GM23338 (cell line): ENCODE measurements at regions not wholly inside any gene's neighbourhood (a gene's known extent, or its start where the extent isn't known, plus 50 kb on each side); places are given as distances from the start of the nearest gene placed in this dataset.

ENCODE experiments used
- ATAC-seq: fragments of 200-7000 bp; cut with Tn5 transposase; 3 replicates; pipeline ENCODE4 v1.9.1; 2020
- DNase-seq: peaks from one replicate; pipeline ENCODE4 v3.0.0-alpha.2; 2015; ENCODE audit warnings: low spot score
- H2AFZ ChIP-seq: fragments of 200-600 bp; sonication (generic); 2 replicates; pipeline ENCODE4 v1.8.0; 2016; ENCODE audit warnings: antibody characterized with exemption, mild to moderate bottlenecking, moderate library complexity
- H3F3A ChIP-seq: fragments of 200-600 bp; sonication (generic); replicated peaks from 2 replicates; pipeline ENCODE4 v1.8.0; 2017; ENCODE audit warnings: antibody characterized with exemption, mixed run types, low read depth
- H3K27ac ChIP-seq: fragments of 200-600 bp; sonication (generic); 2 replicates; pipeline ENCODE4 v1.6.1; 2016; ENCODE audit warnings: low read depth
- H3K27me3 ChIP-seq: fragments of 200-600 bp; sonication (generic); 2 replicates; pipeline ENCODE4 v1.8.0; 2016; ENCODE audit warnings: mild to moderate bottlenecking, mixed run types, moderate library complexity; ENCODE audit not compliant: insufficient read depth
- H3K36me3 ChIP-seq: fragments of 200-600 bp; sonication (generic); 2 replicates; pipeline ENCODE4 v1.8.0; 2016; ENCODE audit warnings: mild to moderate bottlenecking; ENCODE audit not compliant: insufficient read depth
- H3K4me1 ChIP-seq: fragments of 200-600 bp; sonication (generic); 2 replicates; pipeline ENCODE4 v1.8.0; 2016; ENCODE audit warnings: mild to moderate bottlenecking, moderate library complexity; ENCODE audit not compliant: insufficient read depth
- H3K4me2 ChIP-seq: fragments of 200-600 bp; sonication (generic); 2 replicates; pipeline ENCODE4 v1.7.1; 2017; ENCODE audit warnings: mixed run types
- H3K4me3 ChIP-seq: fragments of 200-600 bp; sonication (generic); 2 replicates; pipeline ENCODE4 v1.6.1; 2016; ENCODE audit warnings: mixed run types
- H3K79me2 ChIP-seq: fragments of 200-600 bp; sonication (generic); replicated peaks from 2 replicates; pipeline ENCODE4 v1.8.0; 2017; ENCODE audit warnings: mild to moderate bottlenecking; ENCODE audit not compliant: insufficient read depth
- H3K9me2 ChIP-seq: fragments of 200-600 bp; sonication (generic); 2 replicates; pipeline ENCODE4 v1.8.0; 2017; ENCODE audit not compliant: insufficient read depth
- H4K20me1 ChIP-seq: fragments of 200-600 bp; sonication (generic); replicated peaks from 2 replicates; pipeline ENCODE4 v1.8.0; 2017; ENCODE audit warnings: mild to moderate bottlenecking; ENCODE audit not compliant: insufficient read depth
- H3K27ac Mint-ChIP-seq: 2 replicates; pipeline ENCODE4 v1.8.0; 2020; ENCODE audit warnings: inconsistent platforms, mild to moderate bottlenecking, moderate library complexity, mixed read lengths
- H3K27me3 Mint-ChIP-seq: 3 replicates; pipeline ENCODE4 v1.8.0; 2022; ENCODE audit warnings: low read depth, mild to moderate bottlenecking, moderate library complexity, mixed read lengths, inconsistent platforms; ENCODE audit not compliant: insufficient read depth, poor library complexity
- H3K36me3 Mint-ChIP-seq: 3 replicates; pipeline ENCODE4 v1.8.0; 2021; ENCODE audit warnings: low read depth, mild to moderate bottlenecking, inconsistent platforms, moderate library complexity, mixed read lengths
- H3K4me1 Mint-ChIP-seq: 3 replicates; pipeline ENCODE4 v1.8.0; 2020; ENCODE audit warnings: mild to moderate bottlenecking, inconsistent platforms, mixed read lengths
- H3K4me3 Mint-ChIP-seq: 3 replicates; pipeline ENCODE4 v1.8.0; 2021; ENCODE audit warnings: moderate library complexity, mild to moderate bottlenecking, inconsistent platforms, mixed read lengths
- H3K9me3 Mint-ChIP-seq: 3 replicates; pipeline ENCODE4 v1.8.0; 2020; ENCODE audit warnings: moderate library complexity, mild to moderate bottlenecking, inconsistent platforms, mixed read lengths
- CREB1 ChIP-seq: fragments of 250-450 bp; sonication (Bioruptor Pico); IDR thresholded peaks from 2 replicates; pipeline ENCODE4 v1.5.0; 2020; ENCODE audit warnings: low read depth, mild to moderate bottlenecking, moderate library complexity
- EZH2 ChIP-seq: fragments of 200-600 bp; sonication (generic); IDR thresholded peaks from one replicate; pipeline ENCODE4 v1.8.0; 2017; ENCODE audit warnings: antibody characterized with exemption, mild to moderate bottlenecking, low read depth; ENCODE audit not compliant: unreplicated experiment
- EZH2phosphoT487 ChIP-seq: fragments of 200-600 bp; sonication (generic); IDR thresholded peaks from one replicate; pipeline ENCODE4 v1.8.1; 2018; ENCODE audit warnings: antibody characterized with exemption; ENCODE audit not compliant: unreplicated experiment
- JUNB ChIP-seq: IDR thresholded peaks from one replicate; pipeline ENCODE4 v1.6.1; 2016; ENCODE audit warnings: antibody characterized with exemption; ENCODE audit not compliant: unreplicated experiment
- NANOG ChIP-seq: IDR thresholded peaks from 2 replicates; pipeline ENCODE4 v1.6.1; 2016; ENCODE audit warnings: antibody characterized with exemption, borderline replicate concordance
- POLR2AphosphoS5 ChIP-seq: IDR thresholded peaks from 2 replicates; pipeline ENCODE4 v1.6.1; 2016; ENCODE audit warnings: antibody characterized with exemption, low read depth
- STAT1 ChIP-seq: IDR thresholded peaks from one replicate; pipeline ENCODE4 v1.6.1; 2016; ENCODE audit warnings: antibody characterized with exemption; ENCODE audit not compliant: unreplicated experiment
- ZNF114 ChIP-seq: fragments of 250-450 bp; sonication (Bioruptor Pico); IDR thresholded peaks from 2 replicates; pipeline ENCODE4 v1.5.0; 2020; ENCODE audit warnings: mild to moderate bottlenecking, moderate library complexity
- ZNF331 ChIP-seq: fragments of 250-450 bp; sonication (Bioruptor Pico); IDR thresholded peaks from 2 replicates; pipeline ENCODE4 v1.5.0; 2020; ENCODE audit warnings: low read depth, mild to moderate bottlenecking, moderate library complexity
- TF ChIP-seq, protein P1 (sequence below): fragments of 250-450 bp; sonication (Bioruptor Pico); IDR thresholded peaks from 2 replicates; pipeline ENCODE4 v1.5.0; 2020; ENCODE audit warnings: mild to moderate bottlenecking, moderate library complexity
- TF ChIP-seq, protein P2 (sequence below): IDR thresholded peaks from 2 replicates; pipeline ENCODE4 v1.6.1; 2016; ENCODE audit warnings: antibody characterized with exemption
- TF ChIP-seq, protein P3 (sequence below), 2 experiments: fragments of 200-600 bp in 1 of 2; sonication (generic) in 1 of 2; conservative IDR thresholded peaks; 2 replicates each; pipeline versions ENCODE4 v1.5.1 to v1.6.1; 2016 to 2017; ENCODE audit warnings: antibody characterized with exemption in 2 of 2, low read depth in 2 of 2, mild to moderate bottlenecking in 2 of 2, moderate library complexity in 1 of 2
- TF ChIP-seq, protein P4 (sequence below): IDR thresholded peaks from one replicate; pipeline ENCODE4 v1.6.1; 2018; ENCODE audit warnings: antibody characterized with exemption; ENCODE audit not compliant: unreplicated experiment

DNA sequence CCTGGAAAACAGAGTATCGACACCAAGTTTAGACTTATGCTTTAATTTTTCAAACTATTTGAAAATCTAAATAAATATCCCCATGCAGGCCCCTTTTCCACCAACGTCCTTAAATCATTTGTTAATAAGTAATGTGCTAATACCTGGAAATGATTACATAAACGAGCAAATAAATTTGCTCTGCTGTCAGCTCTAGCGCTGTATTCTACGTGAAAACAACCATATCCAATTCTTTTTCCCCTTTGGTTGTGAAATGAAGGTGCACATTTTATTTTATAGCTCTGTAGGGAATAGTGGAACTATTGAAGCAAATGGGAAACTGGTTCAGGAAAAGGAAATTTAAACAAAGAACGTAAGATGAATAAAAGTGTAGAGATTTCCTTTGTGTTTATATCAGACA lies 137.7 kb upstream of the ZNF608 start:
- H3K27me3 Mint-ChIP-seq: peaks cover 3% of the 10 kb centered on the region
- no peak overlapping the region for H2AFZ ChIP-seq
- ATAC-seq: no peak

More for the DNA sequence above, 137.7 kb upstream of the ZNF608 start:
- peaks cover 20% of the 10 kb centered on the region for H3K4me1 ChIP-seq
- no peaks in the 10 kb centered on the region for H3K9me2 ChIP-seq
- Mint-ChIP-seq H3K4me3 (no peak overlapping the region), H3K27ac (no peak overlapping the region), H3K36me3 (peaks cover 11% of the 10 kb centered on the region; the same call in 2 of the 3 replicates), H3K4me1 (peaks cover 21% of the 10 kb centered on the region), H3K9me3 (0 out of 3 replicates have a peak, but pooled peaks cover 5% of the 10 kb centered on the region)
- TF ChIP-seq ZNF331 (CRISPR knock-in tag) (no peak), JUNB (no peak), CREB1 (no peak), EZH2 (no peak), NANOG (no peak), STAT1 (no peak), EZH2phosphoT487 (no peak), ZNF114 (CRISPR knock-in tag) (no peak), POLR2AphosphoS5 (no peak)
- TF ChIP-seq, protein P1, sequence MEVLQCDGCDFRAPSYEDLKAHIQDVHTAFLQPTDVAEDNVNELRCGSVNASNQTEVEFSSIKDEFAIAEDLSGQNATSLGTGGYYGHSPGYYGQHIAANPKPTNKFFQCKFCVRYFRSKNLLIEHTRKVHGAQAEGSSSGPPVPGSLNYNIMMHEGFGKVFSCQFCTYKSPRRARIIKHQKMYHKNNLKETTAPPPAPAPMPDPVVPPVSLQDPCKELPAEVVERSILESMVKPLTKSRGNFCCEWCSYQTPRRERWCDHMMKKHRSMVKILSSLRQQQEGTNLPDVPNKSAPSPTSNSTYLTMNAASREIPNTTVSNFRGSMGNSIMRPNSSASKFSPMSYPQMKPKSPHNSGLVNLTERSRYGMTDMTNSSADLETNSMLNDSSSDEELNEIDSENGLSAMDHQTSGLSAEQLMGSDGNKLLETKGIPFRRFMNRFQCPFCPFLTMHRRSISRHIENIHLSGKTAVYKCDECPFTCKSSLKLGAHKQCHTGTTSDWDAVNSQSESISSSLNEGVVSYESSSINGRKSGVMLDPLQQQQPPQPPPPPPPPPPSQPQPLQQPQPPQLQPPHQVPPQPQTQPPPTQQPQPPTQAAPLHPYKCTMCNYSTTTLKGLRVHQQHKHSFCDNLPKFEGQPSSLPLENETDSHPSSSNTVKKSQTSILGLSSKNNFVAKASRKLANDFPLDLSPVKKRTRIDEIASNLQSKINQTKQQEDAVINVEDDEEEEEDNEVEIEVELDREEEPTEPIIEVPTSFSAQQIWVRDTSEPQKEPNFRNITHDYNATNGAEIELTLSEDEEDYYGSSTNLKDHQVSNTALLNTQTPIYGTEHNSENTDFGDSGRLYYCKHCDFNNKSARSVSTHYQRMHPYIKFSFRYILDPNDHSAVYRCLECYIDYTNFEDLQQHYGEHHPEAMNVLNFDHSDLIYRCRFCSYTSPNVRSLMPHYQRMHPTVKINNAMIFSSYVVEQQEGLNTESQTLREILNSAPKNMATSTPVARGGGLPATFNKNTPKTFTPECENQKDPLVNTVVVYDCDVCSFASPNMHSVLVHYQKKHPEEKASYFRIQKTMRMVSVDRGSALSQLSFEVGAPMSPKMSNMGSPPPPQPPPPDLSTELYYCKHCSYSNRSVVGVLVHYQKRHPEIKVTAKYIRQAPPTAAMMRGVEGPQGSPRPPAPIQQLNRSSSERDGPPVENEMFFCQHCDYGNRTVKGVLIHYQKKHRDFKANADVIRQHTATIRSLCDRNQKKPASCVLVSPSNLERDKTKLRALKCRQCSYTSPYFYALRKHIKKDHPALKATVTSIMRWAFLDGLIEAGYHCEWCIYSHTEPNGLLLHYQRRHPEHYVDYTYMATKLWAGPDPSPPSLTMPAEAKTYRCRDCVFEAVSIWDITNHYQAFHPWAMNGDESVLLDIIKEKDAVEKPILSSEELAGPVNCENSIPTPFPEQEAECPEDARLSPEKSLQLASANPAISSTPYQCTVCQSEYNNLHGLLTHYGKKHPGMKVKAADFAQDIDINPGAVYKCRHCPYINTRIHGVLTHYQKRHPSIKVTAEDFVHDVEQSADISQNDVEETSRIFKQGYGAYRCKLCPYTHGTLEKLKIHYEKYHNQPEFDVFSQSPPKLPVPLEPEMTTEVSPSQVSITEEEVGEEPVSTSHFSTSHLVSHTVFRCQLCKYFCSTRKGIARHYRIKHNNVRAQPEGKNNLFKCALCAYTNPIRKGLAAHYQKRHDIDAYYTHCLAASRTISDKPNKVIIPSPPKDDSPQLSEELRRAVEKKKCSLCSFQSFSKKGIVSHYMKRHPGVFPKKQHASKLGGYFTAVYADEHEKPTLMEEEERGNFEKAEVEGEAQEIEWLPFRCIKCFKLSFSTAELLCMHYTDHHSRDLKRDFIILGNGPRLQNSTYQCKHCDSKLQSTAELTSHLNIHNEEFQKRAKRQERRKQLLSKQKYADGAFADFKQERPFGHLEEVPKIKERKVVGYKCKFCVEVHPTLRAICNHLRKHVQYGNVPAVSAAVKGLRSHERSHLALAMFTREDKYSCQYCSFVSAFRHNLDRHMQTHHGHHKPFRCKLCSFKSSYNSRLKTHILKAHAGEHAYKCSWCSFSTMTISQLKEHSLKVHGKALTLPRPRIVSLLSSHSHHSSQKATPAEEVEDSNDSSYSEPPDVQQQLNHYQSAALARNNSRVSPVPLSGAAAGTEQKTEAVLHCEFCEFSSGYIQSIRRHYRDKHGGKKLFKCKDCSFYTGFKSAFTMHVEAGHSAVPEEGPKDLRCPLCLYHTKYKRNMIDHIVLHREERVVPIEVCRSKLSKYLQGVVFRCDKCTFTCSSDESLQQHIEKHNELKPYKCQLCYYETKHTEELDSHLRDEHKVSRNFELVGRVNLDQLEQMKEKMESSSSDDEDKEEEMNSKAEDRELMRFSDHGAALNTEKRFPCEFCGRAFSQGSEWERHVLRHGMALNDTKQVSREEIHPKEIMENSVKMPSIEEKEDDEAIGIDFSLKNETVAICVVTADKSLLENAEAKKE (CRISPR knock-in tag): no peak
- TF ChIP-seq, protein P2, sequence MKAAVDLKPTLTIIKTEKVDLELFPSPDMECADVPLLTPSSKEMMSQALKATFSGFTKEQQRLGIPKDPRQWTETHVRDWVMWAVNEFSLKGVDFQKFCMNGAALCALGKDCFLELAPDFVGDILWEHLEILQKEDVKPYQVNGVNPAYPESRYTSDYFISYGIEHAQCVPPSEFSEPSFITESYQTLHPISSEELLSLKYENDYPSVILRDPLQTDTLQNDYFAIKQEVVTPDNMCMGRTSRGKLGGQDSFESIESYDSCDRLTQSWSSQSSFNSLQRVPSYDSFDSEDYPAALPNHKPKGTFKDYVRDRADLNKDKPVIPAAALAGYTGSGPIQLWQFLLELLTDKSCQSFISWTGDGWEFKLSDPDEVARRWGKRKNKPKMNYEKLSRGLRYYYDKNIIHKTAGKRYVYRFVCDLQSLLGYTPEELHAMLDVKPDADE: no peak
- TF ChIP-seq, protein P3, sequence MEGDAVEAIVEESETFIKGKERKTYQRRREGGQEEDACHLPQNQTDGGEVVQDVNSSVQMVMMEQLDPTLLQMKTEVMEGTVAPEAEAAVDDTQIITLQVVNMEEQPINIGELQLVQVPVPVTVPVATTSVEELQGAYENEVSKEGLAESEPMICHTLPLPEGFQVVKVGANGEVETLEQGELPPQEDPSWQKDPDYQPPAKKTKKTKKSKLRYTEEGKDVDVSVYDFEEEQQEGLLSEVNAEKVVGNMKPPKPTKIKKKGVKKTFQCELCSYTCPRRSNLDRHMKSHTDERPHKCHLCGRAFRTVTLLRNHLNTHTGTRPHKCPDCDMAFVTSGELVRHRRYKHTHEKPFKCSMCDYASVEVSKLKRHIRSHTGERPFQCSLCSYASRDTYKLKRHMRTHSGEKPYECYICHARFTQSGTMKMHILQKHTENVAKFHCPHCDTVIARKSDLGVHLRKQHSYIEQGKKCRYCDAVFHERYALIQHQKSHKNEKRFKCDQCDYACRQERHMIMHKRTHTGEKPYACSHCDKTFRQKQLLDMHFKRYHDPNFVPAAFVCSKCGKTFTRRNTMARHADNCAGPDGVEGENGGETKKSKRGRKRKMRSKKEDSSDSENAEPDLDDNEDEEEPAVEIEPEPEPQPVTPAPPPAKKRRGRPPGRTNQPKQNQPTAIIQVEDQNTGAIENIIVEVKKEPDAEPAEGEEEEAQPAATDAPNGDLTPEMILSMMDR (conservative IDR thresholded peaks at IDR 0.05; ENCODE audit: low read depth in 2 of 2): no peak
- TF ChIP-seq, protein P4, sequence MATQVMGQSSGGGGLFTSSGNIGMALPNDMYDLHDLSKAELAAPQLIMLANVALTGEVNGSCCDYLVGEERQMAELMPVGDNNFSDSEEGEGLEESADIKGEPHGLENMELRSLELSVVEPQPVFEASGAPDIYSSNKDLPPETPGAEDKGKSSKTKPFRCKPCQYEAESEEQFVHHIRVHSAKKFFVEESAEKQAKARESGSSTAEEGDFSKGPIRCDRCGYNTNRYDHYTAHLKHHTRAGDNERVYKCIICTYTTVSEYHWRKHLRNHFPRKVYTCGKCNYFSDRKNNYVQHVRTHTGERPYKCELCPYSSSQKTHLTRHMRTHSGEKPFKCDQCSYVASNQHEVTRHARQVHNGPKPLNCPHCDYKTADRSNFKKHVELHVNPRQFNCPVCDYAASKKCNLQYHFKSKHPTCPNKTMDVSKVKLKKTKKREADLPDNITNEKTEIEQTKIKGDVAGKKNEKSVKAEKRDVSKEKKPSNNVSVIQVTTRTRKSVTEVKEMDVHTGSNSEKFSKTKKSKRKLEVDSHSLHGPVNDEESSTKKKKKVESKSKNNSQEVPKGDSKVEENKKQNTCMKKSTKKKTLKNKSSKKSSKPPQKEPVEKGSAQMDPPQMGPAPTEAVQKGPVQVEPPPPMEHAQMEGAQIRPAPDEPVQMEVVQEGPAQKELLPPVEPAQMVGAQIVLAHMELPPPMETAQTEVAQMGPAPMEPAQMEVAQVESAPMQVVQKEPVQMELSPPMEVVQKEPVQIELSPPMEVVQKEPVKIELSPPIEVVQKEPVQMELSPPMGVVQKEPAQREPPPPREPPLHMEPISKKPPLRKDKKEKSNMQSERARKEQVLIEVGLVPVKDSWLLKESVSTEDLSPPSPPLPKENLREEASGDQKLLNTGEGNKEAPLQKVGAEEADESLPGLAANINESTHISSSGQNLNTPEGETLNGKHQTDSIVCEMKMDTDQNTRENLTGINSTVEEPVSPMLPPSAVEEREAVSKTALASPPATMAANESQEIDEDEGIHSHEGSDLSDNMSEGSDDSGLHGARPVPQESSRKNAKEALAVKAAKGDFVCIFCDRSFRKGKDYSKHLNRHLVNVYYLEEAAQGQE: no peak
- H4K20me1 ChIP-seq: no peaks in the 10 kb centered on the region
- no peaks in the 10 kb centered on the region for H3K36me3 ChIP-seq
- H3F3A ChIP-seq: peaks cover 5% of the 10 kb centered on the region
- no peak overlapping the region for H3K4me2 ChIP-seq
- no peaks in the 10 kb centered on the region for H3K27me3 ChIP-seq
- no peak overlapping the region for H3K4me3 ChIP-seq
- H3K79me2 ChIP-seq: no peaks in the 10 kb centered on the region
- no peak for DNase-seq
- H3K27ac ChIP-seq: no peak overlapping the region
